HG03378 (cell line): ENCODE measurements at regions not wholly inside any gene's neighbourhood (a gene's known extent, or its start where the extent isn't known, plus 50 kb on each side); places are given as distances from the start of the nearest gene placed in this dataset.
"Not testable (repeated sequence)": the region's sequence is repeated elsewhere in the genome, so short reads cannot be mapped to it uniquely, and the experiment has no call there.

Source experiments
- ATAC-seq: cut with Tn5 transposase; IDR thresholded peaks from one replicate; pipeline ENCODE4 v1.9.1; 2021; ENCODE audit warnings: mild to moderate bottlenecking, moderate library complexity; ENCODE audit not compliant: unreplicated experiment

- ATAC-seq = no peak
These were observed 61.5 kb upstream of the UNC93A start for GRCh38 chr6:167229586-167229985.

- ATAC-seq = no peak
These were observed 60.8 kb upstream of the UNC93A start for GRCh38 chr6:167230288-167230687.

- no peak for ATAC-seq
These were observed 58.8 kb upstream of the UNC93A start for GRCh38 chr6:167232356-167232755.

- no peak for ATAC-seq
These were observed 57.6 kb upstream of the UNC93A start for GRCh38 chr6:167233490-167233889.

- not testable (repeated sequence) for ATAC-seq
These were observed 56.5 kb upstream of the UNC93A start for GRCh38 chr6:167234576-167234975.

GRCh38 chr6:167235005-167235404 is 56.1 kb upstream of the UNC93A start:
- ATAC-seq = no peak

GRCh38 chr6:167235421-167236238 is 55.5 kb upstream of the UNC93A start:
- ATAC-seq = no peak

GRCh38 chr6:167236239-167236571 is 54.9 kb upstream of the UNC93A start:
- ATAC-seq = no peak

GRCh38 chr6:167237438-167238145 is 53.5 kb upstream of the UNC93A start:
- ATAC-seq = no peak

- ATAC-seq = no peak
These were observed 52.9 kb upstream of the UNC93A start for GRCh38 chr6:167238146-167238693.

GRCh38 chr6:167238694-167239467 is 52.2 kb upstream of the UNC93A start:
- ATAC-seq = no peak

- not testable (repeated sequence) for ATAC-seq
These were observed 51.6 kb upstream of the UNC93A start for GRCh38 chr6:167239470-167239869.

- ATAC-seq = no peak
These were observed 51.0 kb upstream of the UNC93A start for GRCh38 chr6:167240034-167240541.
